ENCODE measurements at regions not wholly inside any gene's neighbourhood (a gene's known extent, or its start where the extent isn't known, plus 50 kb on each side); places are given as distances from the start of the nearest gene placed in this dataset.

DNA sequence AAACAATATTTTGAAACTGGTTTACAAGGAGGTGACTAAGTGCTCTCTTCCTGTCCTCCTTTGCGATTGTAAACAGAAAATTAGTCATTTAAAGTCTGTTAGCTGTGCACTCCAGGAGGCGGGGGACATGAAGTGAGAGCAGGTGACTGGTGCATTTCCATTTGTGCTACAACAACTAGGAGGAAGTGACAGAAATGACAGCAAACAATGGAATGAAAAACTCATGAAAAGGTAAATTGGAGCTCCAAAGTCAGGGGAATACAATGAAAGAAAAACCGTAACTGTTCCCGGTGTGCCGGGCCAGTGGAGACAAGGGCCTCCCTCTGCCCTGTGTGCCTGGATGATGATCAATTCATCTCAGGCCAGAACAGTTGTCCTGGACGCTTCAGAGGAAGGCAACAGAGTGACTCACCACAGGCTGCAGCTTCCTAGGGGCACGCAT is 439.9 kb downstream of the GADD45G start:
- TF ChIP-seq, protein P1, sequence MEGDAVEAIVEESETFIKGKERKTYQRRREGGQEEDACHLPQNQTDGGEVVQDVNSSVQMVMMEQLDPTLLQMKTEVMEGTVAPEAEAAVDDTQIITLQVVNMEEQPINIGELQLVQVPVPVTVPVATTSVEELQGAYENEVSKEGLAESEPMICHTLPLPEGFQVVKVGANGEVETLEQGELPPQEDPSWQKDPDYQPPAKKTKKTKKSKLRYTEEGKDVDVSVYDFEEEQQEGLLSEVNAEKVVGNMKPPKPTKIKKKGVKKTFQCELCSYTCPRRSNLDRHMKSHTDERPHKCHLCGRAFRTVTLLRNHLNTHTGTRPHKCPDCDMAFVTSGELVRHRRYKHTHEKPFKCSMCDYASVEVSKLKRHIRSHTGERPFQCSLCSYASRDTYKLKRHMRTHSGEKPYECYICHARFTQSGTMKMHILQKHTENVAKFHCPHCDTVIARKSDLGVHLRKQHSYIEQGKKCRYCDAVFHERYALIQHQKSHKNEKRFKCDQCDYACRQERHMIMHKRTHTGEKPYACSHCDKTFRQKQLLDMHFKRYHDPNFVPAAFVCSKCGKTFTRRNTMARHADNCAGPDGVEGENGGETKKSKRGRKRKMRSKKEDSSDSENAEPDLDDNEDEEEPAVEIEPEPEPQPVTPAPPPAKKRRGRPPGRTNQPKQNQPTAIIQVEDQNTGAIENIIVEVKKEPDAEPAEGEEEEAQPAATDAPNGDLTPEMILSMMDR (IDR thresholded peaks at IDR 0.05; ENCODE audit: poor library complexity) = no peak
- TF ChIP-seq EZH2phosphoT487 (IDR thresholded peaks at IDR 0.05; ENCODE audit: low read depth, severe bottlenecking, unreplicated experiment) = no peak

Measured in hepatocyte (in vitro differentiated cells).